ENCODE measurements at regions not wholly inside any gene's neighbourhood (a gene's known extent, or its start where the extent isn't known, plus 50 kb on each side); places are given as distances from the start of the nearest gene placed in this dataset.
"Not testable (repeated sequence)": the region's sequence is repeated elsewhere in the genome, so short reads cannot be mapped to it uniquely, and the experiment has no call there.

DNA sequence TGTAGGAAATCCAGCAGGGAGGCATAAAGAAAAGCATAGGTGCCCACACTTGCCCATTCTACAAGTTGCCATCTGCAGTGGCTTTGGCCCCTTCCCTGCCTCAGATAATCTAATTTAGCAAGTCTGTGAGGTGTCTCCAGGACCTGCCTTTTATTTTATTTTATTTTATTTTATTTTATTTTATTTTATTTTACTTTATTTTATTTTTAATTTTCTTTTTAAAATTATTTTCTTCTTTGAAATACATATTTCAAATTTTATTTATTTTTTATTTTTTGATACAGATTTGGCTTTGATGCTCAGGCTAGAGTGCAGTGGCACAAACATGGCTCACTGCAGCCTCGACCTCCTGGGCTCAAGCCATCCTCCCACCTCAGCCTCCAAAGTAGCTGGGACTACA is 51.0 kb upstream of the GSC start:
- ATAC-seq (replicated peaks; ENCODE audit: extremely low read depth, poor library complexity, severe bottlenecking); H3K4me1 Mint-ChIP-seq; H3K27ac Mint-ChIP-seq (ENCODE audit: low read depth); H3K9me3 Mint-ChIP-seq; H3K36me3 Mint-ChIP-seq (ENCODE audit: insufficient read depth); H3K4me3 Mint-ChIP-seq; DNase-seq (ENCODE audit: low spot score in 2 of 2): not testable (repeated sequence)
- H3K27me3 Mint-ChIP-seq: peaks cover 41% of the 10 kb centered on the region
